ENCODE measurements at regions not wholly inside any gene's neighbourhood (a gene's known extent, or its start where the extent isn't known, plus 50 kb on each side); places are given as distances from the start of the nearest gene placed in this dataset.

DNA sequence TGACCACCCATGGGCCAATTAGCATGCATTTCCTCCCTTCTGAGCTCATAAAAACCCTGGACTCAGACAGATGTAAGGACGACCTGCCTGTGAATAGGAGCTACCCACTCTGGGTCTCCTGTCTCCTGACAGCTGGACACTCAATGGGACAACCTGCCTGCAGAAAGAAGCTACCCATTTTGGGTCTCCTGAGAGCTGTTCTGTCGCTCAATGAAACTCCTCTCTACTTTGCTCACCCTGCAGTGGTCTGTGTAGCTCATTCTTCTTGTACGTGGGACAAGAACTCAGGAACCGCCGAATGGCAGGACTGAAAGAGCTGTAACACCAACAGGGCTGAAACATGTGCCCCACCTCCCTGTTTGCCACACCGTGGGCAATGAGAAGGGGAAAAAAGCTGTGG, 60.3 kb upstream of the DYNC1I2 start:
- Histone ChIP-seq H3K27me3 (ENCODE audit: control insufficient read depth, insufficient read depth, low read length) (peaks cover 8% of the 10 kb centered on the region), H3K36me3 (ENCODE audit: control insufficient read depth, insufficient read depth, low read length) (no peaks in the 10 kb centered on the region), H3K4me3 (ENCODE audit: low read depth, low read length) (no peak overlapping the region)
- ChIA-PET POLR2A (no interaction called here), CTCF (interaction anchor here (1.0 kb wide), 1 partner anchor 28 kb away, joined by 3 read pairs; no protein-coding TSS in a partner anchor)
- TF ChIP-seq, protein P1, sequence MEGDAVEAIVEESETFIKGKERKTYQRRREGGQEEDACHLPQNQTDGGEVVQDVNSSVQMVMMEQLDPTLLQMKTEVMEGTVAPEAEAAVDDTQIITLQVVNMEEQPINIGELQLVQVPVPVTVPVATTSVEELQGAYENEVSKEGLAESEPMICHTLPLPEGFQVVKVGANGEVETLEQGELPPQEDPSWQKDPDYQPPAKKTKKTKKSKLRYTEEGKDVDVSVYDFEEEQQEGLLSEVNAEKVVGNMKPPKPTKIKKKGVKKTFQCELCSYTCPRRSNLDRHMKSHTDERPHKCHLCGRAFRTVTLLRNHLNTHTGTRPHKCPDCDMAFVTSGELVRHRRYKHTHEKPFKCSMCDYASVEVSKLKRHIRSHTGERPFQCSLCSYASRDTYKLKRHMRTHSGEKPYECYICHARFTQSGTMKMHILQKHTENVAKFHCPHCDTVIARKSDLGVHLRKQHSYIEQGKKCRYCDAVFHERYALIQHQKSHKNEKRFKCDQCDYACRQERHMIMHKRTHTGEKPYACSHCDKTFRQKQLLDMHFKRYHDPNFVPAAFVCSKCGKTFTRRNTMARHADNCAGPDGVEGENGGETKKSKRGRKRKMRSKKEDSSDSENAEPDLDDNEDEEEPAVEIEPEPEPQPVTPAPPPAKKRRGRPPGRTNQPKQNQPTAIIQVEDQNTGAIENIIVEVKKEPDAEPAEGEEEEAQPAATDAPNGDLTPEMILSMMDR (IDR thresholded peaks at IDR 0.05; ENCODE audit: insufficient read depth, low read depth, low read length): no peak
- no peak for DNase-seq (ENCODE audit: low read depth)

DNA sequence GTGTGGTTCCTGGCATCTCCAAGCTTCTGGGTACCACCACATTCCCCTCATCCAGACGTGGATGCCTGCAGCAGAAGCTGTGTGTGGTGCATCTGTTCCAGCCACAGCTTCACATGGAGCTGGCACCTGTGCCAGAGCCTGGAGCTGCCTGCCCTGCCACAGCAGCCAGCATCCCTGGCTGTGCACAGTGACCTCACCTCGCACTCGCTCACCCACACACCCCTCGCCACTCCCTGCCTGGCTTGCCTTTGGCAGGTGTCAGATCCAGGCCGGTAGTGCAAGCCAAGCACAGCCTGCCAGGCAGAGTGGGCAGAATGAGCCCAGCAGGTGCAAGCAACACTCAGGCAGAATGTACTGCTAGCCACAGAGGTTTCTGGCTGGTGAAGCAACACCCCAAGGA, 59.9 kb upstream of the DYNC1I2 start:
- TF ChIP-seq, protein P1 (IDR thresholded peaks at IDR 0.05; ENCODE audit: insufficient read depth, low read depth, low read length): no peak
- CTCF ChIA-PET: interaction anchor here (1.0 kb wide), 1 partner anchor 28 kb away, joined by 3 read pairs; no protein-coding TSS in a partner anchor
- no peak for DNase-seq (ENCODE audit: low read depth)
- peaks cover 8% of the 10 kb centered on the region for H3K27me3 ChIP-seq (ENCODE audit: control insufficient read depth, insufficient read depth, low read length)
- H3K36me3 ChIP-seq (ENCODE audit: control insufficient read depth, insufficient read depth, low read length): no peaks in the 10 kb centered on the region
- POLR2A ChIA-PET: no interaction called here
- no peak overlapping the region for H3K4me3 ChIP-seq (ENCODE audit: low read depth, low read length)

DNA sequence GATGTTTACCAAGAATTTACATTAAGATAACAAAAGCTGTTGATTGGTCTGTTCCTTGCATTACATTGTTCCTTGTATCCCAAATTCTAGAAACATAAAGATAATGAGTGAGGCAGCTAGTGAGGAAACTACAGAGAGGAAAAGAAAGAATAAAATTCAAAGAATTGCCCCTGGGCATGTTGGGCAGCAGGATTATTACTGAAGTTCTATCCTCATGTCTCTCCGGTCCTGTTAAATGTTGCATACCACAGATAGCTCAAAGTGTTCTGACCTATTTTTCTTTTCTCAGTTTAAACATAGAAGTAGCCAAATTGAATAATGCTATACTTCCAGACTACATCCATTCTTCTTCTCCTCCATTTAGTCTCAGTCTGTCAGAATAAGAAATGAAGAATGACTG, 58.2 kb upstream of the DYNC1I2 start:
- H3K4me3 ChIP-seq (ENCODE audit: low read depth, low read length): no peak overlapping the region
- no peaks in the 10 kb centered on the region for H3K36me3 ChIP-seq (ENCODE audit: control insufficient read depth, insufficient read depth, low read length)
- ChIA-PET POLR2A (no interaction called here), CTCF (interaction anchor here (0.7 to 2.0 kb wide), 2 partner anchors 11 to 701 kb away, joined by 3 to 5 read pairs; no protein-coding TSS in a partner anchor)
- no peak for DNase-seq (ENCODE audit: low read depth)
- TF ChIP-seq, protein P1 (IDR thresholded peaks at IDR 0.05; ENCODE audit: insufficient read depth, low read depth, low read length): no peak
- H3K27me3 ChIP-seq (ENCODE audit: control insufficient read depth, insufficient read depth, low read length): peaks cover 8% of the 10 kb centered on the region

DNA sequence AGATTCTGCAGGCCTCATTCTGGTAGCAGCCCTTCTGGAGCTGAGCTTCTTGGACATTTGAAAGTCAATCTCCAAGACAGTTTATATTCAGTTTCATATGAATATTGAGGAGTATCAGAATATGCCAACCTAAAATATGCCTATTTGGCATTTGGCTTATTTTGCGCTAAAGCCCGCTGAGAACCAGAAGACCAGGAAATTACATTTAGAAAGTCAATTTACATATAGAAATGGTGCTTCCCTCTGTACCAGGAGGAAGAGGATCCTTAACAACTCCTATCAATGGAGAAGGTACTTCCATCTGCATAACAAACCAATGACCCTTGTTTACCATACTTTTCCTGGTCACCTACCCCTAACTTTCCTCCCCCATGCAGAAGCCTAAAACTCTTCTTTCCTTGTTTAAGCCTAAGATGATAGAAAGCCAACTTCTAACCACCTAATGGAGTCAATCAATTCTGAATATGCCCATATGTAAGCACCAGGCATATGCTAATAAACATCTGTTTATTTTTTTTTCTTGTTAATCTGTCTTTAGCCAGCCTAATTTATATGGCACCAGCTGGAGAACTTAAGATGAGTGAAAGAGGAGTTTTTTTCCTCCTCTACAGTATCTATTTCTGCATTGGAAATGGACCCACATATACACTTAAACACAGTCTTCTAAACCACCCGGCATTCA, 57.0 kb upstream of the DYNC1I2 start:
- POLR2A ChIA-PET: no interaction called here

More for the DNA sequence above, 57.0 kb upstream of the DYNC1I2 start:
- CTCF ChIA-PET: interaction anchor here (2.0 kb wide), 1 partner anchor 10 kb away, joined by 5 read pairs; no protein-coding TSS in a partner anchor
- no peak for DNase-seq (ENCODE audit: low read depth)
- Histone ChIP-seq H3K27me3 (ENCODE audit: control insufficient read depth, insufficient read depth, low read length) (peaks cover 8% of the 10 kb centered on the region), H3K4me3 (ENCODE audit: low read depth, low read length) (no peak overlapping the region), H3K36me3 (ENCODE audit: control insufficient read depth, insufficient read depth, low read length) (no peaks in the 10 kb centered on the region)
- TF ChIP-seq, protein P1 (IDR thresholded peaks at IDR 0.05; ENCODE audit: insufficient read depth, low read depth, low read length): no peak
